ENCODE measurements at regions not wholly inside any gene's neighbourhood (a gene's known extent, or its start where the extent isn't known, plus 50 kb on each side); places are given as distances from the start of the nearest gene placed in this dataset.
A peak's percentile ranks its signal among the peaks of the same experiment; 100 is the strongest.

GRCh38 chr9:87292449-87293191, 205.0 kb upstream of the DAPK1 start:
- DNase-seq, result no peak

DNA sequence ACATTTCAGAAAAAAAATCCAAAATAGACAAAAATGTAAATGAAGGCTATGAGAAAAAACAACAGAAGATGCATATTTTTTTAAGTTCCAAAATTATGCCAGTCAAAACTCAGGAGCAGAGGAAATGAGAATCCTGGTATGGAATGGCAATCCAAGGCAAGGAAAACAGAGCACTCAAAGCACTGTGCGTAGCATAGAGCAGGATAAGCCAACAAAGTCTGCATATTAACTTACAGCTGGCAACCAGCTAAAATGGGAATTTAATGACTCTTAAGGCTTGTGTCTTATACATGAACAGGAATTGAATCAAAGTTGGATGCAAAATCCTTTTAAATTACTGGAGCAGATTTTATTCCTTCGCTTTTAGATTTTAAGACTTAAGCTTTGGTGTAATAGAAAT, 203.5 kb upstream of the DAPK1 start:
- DNase-seq, result no peak

- no peak for DNase-seq
These were observed 196.8 kb upstream of the DAPK1 start for GRCh38 chr9:87300915-87301314.

- no peak for DNase-seq
These were observed 196.3 kb upstream of the DAPK1 start for GRCh38 chr9:87301371-87301770.

DNA sequence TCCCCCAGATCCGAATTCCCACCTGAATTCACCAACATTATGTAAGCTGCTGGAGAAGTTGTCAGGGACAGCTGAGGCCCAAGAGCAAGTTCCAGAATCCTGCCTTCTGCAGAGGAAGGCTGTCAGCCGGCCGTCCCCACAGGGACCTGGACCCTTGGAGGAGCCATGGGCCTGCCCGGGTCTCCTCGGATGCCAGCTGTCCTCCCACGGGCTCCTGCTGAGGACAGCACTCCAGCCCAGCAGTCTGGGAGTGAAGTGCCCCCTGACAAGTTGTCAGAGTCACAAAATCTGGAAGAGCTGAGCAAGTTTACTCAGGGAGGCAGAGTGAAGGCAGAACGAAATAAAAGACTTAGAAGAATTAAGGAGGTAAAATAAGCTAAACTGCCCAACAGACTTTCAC, 192.5 kb upstream of the DAPK1 start:
- no peak for DNase-seq

DNA sequence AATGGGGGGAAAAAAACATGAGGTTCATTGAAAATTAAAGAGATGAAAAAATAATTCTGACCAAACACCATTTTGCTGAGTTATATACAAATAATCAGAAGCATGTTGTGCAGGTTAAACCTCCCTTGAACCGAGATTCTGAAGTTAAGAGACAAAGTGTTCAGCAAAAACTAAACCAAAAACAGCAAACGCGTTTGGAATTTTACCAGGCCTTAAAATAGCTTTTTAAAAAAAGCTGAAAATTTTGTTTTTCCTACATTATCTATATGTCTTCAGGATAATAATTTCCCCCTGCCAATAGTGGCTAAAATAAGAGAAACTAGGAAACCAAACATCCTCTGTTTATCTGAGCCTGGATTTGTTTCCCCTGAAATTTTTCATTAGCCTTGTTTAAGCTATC, 191.7 kb upstream of the DAPK1 start:
- DNase-seq, result no peak

DNA sequence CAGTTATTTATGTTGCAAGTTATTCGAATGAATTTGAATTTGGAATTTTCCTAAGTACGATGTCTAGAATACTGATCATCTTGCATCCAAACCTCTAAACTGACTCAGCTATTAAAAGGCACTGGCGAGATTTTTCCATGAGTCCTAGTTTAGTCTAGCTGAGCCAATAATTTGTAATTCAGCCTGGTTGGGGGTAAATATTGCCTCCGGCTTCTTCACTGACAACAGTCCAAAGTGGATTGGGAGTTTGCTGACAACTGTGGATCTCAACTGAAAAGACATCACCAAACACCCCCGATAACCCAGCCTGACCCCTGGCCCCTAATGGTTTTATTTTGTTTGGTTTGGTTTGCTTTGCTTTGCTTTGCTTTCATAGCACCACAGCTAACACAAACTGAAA, 189.8 kb upstream of the DAPK1 start:
- DNase-seq, result no peak

DNA sequence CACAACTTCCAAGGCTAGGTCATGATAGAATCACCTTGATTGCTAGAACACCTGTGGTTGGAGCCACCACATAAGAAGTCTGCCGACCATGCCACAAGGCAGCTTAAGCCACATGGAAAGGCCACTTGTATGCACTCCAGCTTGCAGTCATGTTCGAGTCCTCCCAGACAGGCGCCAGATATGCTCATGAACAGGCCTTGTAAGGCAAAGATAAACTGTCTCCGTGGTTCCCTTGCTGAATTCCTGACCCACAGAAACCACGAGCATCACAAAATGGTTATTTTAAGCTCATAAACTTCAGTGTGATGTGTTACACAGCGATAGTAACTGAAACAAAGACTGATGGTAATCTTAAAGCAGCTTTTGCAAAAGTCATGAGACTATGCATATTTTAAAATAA, 188.4 kb upstream of the DAPK1 start:
- no peak for DNase-seq

DNA sequence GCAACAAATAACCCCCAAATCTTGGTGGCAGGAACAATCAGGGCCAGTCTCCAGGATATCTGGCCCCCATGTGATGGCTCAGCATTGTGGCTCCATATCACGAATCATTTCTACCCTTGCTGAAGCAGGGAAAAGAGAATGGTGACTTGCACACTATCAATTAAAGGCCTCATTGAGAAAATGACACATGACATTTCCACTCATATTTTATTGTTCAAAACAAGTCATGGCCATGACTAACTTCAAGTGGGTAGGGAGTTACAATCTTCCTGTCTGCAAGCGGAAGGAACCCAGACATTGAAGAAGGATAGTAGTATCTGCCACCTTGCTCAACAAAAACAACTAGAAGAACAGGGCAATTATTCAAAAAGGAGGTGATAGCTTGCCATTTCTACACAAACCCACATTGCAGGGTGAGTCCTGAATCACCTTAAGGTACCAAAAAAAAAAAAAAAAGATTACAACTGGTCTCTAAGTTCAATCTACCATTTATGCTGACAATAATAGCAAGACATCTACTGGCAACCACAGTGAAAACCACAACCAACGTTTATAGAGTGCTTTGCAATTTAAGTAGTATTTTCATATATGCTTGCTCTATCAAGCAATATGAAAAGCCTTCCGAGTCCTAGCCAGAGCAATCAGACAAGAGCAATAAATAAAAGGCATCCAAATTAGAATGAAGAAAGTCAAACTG, 186.7 kb upstream of the DAPK1 start:
- DNase-seq, result no peak

GRCh38 chr9:87319656-87320055, 178.0 kb upstream of the DAPK1 start:
- DNase-seq, result no peak

DNA sequence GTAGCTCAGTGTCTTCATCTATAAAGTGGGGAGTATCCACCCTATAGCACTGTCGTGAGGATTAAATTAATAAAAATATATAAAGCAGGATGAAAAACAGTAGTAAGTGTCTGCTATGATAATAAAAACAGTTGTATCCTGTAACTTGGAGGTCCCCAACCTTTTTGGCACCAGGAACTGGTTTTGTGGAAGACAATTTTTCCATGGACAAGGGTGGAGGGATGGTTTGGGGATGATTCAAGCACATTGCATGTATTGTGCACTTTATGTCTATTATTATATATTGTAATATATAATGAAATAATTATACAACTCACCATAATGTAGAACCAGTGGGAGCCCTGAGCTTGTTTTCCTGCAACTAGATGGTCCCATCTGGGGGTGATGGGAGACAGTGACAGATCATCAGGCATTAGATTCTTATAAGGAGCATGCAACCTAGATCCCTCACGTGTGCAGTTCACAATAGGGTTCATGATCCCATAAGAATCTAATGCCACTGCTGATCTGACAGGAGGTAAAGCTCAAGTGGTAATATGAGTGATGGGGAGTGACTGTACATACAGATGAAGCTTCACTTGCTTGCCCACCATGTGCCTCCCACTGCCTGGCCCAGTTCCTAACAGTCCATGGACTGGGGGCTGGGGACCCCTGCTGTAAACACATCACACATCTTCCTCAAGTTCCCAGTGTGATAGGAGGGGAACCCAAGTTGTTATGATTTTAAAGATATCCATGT, 177.4 kb upstream of the DAPK1 start:
- DNase-seq, result no peak

DNA sequence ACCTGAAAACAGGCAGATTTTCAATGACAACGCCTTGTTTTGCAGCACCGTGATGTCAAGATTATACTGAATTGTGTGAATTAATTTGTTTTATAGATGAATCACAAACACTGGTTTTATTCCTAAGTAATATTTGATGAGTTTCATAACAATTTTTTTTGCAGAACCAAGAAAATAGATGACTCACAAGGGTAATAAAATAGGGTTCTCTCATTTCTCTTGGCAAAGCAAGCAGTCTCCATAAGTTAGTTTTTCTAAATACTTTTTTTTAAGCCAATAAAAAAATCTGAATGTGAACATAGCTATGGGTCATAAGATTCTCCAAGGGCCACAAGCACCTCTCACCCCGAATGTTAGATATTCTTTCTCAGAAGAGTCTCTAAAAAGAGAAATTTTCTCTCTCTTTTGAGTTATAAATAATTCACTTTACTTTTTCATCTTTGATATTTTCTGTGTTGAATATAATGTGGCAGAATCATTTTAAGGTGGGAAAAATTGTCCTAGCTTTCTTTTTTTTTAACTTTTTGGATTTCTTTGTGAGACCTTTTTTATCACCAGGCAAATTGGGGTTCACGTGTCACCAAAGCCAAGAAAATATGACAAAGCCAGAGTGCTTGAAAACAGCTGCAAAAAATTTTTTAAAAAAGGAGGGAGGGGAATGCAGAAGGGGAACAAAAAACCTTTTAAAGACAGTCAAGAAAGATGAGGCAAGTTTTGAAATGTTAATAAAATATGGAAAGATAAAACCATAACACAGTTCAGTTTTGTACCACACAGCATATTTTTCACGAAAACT, 174.6 kb upstream of the DAPK1 start:
- no peak for DNase-seq

GRCh38 chr9:87323928-87324327, 173.7 kb upstream of the DAPK1 start:
- no peak for DNase-seq

DNA sequence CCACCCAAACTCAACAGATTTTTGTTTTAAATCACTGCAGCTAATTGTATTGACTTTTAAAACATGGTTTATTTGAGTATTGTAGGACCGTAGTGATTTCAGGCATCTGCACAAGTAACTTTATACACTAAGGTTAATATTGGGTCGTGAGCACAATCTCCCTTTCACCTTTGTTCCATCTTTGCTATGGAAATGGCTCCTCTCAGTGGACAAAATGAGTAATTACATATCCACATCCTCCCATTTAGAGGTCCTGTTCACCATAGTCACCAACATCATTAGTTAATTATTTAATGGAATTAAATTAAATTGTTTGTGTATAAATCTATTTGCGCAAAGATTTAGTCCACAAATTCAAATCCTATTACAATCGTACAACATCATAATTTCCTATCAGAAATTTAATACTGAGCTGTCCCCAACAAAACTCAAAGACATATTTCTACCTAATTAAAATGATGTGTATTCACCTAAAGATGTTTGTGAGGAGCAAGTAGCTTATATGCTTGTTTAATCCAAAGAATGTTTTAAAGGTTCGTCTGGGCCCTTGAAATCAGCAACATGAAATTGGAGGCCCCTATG, 173.0 kb upstream of the DAPK1 start:
- DNase-seq, result peak; percentile 52

DNA sequence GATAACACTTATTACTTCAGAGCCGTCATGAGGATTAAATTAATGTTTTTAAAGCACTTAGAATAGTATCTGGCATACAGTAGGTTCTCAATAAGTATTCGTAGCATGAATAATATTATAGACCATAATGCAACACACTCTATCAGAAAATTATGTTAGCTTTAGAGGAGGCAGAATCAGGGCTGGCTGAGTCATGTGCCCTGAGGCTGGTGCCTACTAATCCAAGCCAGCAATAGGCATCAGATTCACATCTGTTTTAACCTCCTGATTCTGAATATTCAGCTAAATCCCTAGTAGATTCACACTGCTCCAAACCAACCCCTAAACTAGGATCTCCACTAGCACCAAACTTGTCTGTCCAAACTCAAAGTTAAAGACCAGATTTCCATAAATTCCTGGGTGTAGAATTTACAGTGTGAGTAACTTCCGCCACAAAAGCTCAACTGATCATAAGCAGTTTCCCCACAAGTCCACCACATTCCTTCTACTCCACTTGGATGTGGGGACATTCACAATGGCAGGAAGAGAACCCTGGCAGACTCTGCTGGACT, 170.0 kb upstream of the DAPK1 start:
- no peak for DNase-seq

DNA sequence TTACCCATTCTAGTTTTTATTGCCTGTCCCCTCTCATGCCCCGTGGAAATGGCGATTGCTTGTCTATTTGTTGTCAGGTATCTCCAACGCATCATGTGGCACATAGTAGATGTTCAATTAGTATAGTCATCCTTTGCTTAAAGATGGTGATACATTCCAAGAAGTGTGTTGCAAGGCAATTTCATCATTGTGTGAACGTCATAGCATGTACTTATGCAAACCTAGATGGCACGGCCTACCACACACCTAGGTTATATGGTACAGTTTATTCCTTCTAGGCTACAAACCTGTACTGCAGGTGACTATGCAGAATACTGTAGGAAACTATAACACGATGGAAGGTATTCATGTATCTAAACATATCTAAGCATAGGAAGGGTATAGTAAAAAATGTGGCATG, 163.9 kb upstream of the DAPK1 start:
- DNase-seq, result no peak

- DNase-seq, result no peak
These were observed 163.3 kb upstream of the DAPK1 start for GRCh38 chr9:87334366-87334765.

DNA sequence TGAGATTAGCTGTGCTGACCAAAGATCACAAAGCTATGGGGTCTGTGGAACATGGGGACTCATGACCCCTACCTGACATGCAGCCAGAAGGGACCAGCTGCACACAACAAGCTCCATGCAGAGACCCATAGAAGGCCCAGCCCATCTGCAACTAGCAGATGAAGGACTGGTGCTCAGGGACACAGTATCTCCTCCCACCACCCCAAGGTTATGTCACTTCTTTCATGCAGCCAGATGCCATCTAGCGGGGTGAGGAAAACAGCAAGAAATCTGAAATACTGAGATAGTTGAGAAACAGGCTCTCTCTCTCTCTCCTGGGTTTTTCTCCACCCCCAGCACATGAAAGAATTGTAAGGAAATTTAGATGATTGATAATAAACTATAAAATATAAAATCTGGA, 161.3 kb upstream of the DAPK1 start:
- DNase-seq, result no peak

- peak; percentile 19 for DNase-seq
These were observed 160.7 kb upstream of the DAPK1 start for GRCh38 chr9:87336914-87337333.

DNA sequence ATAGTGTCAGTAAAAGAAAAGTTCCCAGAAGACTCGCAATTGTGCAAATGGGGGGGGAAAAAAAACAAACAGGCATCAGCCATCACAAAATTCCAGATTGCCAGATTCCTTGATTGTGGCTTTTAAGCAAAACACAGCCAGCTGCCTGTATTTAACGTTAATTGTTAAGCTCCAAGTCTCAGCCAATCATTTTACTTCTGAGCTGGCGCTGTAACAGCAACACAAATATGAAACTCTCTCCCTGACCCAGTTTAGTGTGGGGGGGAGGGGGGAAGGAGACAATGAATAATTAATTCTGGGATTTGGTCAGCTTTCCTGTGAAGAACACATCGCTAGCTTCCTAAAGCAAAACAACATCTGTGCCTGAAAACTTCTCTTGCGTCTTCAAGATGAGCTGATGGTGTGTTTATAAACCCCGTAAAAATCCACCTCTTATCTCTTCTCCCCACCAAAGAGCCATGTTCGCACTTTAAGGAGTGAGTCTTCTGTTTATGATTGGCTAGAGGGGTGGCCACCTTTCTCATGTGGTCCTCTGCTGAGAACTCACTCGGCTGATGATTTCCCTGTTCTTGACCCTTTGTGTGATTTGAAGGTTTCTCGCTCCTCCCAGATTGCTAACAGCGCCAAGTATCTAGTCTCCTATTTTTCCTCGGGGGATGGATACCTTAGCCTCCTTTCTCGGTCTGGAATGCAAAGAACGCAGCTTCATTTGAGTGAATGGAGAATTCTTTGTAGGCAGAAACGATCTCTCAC, 160.2 kb upstream of the DAPK1 start:
- no peak for DNase-seq

DNA sequence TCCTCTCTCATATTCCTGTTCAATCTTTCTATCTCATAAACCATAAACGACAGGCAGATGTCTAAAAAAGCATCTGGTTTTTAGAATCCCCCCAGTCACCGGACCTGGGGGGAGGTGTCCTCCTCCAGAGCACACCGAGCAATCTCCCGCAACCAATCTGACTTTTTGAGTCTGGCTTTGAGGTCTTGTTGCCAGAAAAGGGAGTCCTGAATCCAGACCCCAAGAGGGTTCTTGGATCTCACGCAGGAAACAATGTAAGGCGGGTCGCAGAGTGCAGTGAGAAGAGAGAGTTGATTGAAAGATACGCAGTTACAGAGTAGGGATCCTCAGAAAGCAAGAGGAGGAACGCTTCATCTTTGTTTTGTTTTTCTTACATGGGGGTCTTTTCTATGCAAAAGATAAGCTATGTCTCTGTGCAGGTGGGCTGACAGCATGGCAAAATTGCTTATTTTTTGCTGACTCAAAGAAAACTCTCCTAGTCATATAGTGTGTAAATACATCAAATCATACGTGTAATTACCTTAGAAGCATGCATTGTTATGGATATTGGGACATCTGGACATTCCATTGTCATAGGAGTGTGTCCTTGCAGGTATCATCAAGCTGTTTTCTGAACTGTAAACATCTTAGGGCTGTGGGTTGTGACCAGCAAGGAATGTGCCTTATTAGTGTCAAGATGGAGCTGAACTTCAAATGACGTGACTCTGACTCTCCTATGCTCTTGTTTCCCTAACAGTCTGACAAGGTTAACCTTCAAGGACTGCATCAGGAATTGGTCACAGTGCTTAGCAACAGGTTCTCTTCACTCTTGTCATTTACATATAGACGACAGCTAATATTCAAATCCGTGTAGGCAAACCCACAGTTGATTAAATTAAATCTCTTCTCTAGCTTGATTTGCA, 159.3 kb upstream of the DAPK1 start:
- no peak for DNase-seq

Data from CD4-positive, alpha-beta T cell treated with Interleukin-4 for 4 hours (primary cell).